ENCODE measurements at regions not wholly inside any gene's neighbourhood (a gene's known extent, or its start where the extent isn't known, plus 50 kb on each side); places are given as distances from the start of the nearest gene placed in this dataset.

GRCh38 chr4:57403591-57403990 lies 293.4 kb upstream of the IGFBP7 start:
- H3K4me1 Mint-ChIP-seq: peaks cover 18% of the 10 kb centered on the region
- H3K4me3 Mint-ChIP-seq: no peak overlapping the region
- DNase-seq (ENCODE audit: low read depth, low spot score): no peak
- no peak overlapping the region for H3K27ac Mint-ChIP-seq (ENCODE audit: unreplicated experiment)
- H3K36me3 Mint-ChIP-seq (ENCODE audit: low read depth): no peaks in the 10 kb centered on the region
- no peaks in the 10 kb centered on the region for H3K27me3 Mint-ChIP-seq (ENCODE audit: low read depth)
- TF ChIP-seq CTCF (conservative IDR thresholded peaks at IDR 0.05): no peak
- H3K9me3 Mint-ChIP-seq: no peaks in the 10 kb centered on the region

GRCh38 chr4:57401586-57401985 lies 291.4 kb upstream of the IGFBP7 start:
- TF ChIP-seq CTCF (conservative IDR thresholded peaks at IDR 0.05): no peak
- no peaks in the 10 kb centered on the region for H3K9me3 Mint-ChIP-seq
- H3K4me1 Mint-ChIP-seq: peaks cover 18% of the 10 kb centered on the region
- H3K4me3 Mint-ChIP-seq: no peak overlapping the region
- no peaks in the 10 kb centered on the region for H3K27me3 Mint-ChIP-seq (ENCODE audit: low read depth)
- no peaks in the 10 kb centered on the region for H3K36me3 Mint-ChIP-seq (ENCODE audit: low read depth)
- DNase-seq (ENCODE audit: low read depth, low spot score): no peak
- H3K27ac Mint-ChIP-seq (ENCODE audit: unreplicated experiment): no peak overlapping the region

- Mint-ChIP-seq H3K27ac (ENCODE audit: unreplicated experiment) (no peak overlapping the region), H3K9me3 (peaks cover 3% of the 10 kb centered on the region), H3K27me3 (ENCODE audit: low read depth) (no peaks in the 10 kb centered on the region), H3K4me1 (no peaks in the 10 kb centered on the region), H3K4me3 (no peak overlapping the region), H3K36me3 (ENCODE audit: low read depth) (peaks cover 3% of the 10 kb centered on the region)
- TF ChIP-seq CTCF (conservative IDR thresholded peaks at IDR 0.05): no peak
- DNase-seq (ENCODE audit: low read depth, low spot score): no peak
These were observed 268.6 kb upstream of the IGFBP7 start for GRCh38 chr4:57378766-57379165.

GRCh38 chr4:57374866-57375595 lies 264.8 kb upstream of the IGFBP7 start:
- no peak for DNase-seq (ENCODE audit: low read depth, low spot score)
- no peak overlapping the region for H3K4me3 Mint-ChIP-seq
- H3K9me3 Mint-ChIP-seq: peaks cover 3% of the 10 kb centered on the region
- H3K36me3 Mint-ChIP-seq (ENCODE audit: low read depth): no peaks in the 10 kb centered on the region
- H3K4me1 Mint-ChIP-seq: no peaks in the 10 kb centered on the region
- no peak for TF ChIP-seq CTCF (conservative IDR thresholded peaks at IDR 0.05)
- H3K27ac Mint-ChIP-seq (ENCODE audit: unreplicated experiment): no peak overlapping the region
- H3K27me3 Mint-ChIP-seq (ENCODE audit: low read depth): no peaks in the 10 kb centered on the region

GRCh38 chr4:57373991-57374390 lies 263.8 kb upstream of the IGFBP7 start:
- H3K9me3 Mint-ChIP-seq: peaks cover 3% of the 10 kb centered on the region
- no peak overlapping the region for H3K4me3 Mint-ChIP-seq
- H3K4me1 Mint-ChIP-seq: no peaks in the 10 kb centered on the region
- no peaks in the 10 kb centered on the region for H3K36me3 Mint-ChIP-seq (ENCODE audit: low read depth)
- H3K27ac Mint-ChIP-seq (ENCODE audit: unreplicated experiment): no peak overlapping the region
- H3K27me3 Mint-ChIP-seq (ENCODE audit: low read depth): no peaks in the 10 kb centered on the region
- DNase-seq (ENCODE audit: low read depth, low spot score): no peak
- no peak for TF ChIP-seq CTCF (conservative IDR thresholded peaks at IDR 0.05)

Data from neural crest cell (in vitro differentiated cells).